SK-MEL-5 (cell line): ENCODE measurements at regions not wholly inside any gene's neighbourhood (a gene's known extent, or its start where the extent isn't known, plus 50 kb on each side); places are given as distances from the start of the nearest gene placed in this dataset.
"Not testable (repeated sequence)": the region's sequence is repeated elsewhere in the genome, so short reads cannot be mapped to it uniquely, and the experiment has no call there.

ENCODE experiments used
- DNase-seq: peaks from one replicate; pipeline ENCODE4 v3.0.0-alpha.2; 2016; ENCODE audit warnings: low read depth, low spot score
- in situ Hi-C: cut with HindIII; loops from 2 replicates; pipeline ENCODE4 v1.10.0; 2016; ENCODE audit warnings: low sequenced_read_pairs, high pct_unique_total_duplicates, low pct_unique_long_range_greater_than_20kb

DNA sequence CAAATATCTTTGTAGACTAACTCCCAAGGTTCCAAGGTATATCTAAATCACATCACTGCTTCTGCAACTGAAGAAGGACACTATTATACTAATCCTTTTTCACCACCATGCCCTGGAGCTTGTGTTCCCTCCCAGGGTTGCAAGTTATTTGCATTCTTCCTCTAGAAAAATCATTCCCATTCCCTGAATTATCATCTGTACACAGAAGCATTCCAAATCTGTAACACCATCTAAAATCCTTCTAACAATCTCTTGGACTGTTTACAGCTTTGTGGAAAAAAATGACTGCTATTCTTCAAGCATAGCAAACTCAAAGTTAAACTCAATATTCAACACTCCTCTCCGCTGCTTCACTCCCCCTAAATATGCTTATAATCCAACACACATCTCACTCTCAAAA is 1570.8 kb upstream of the ADGRL3 start:
- in situ Hi-C loops = no loop called here
- no peak for DNase-seq

DNA sequence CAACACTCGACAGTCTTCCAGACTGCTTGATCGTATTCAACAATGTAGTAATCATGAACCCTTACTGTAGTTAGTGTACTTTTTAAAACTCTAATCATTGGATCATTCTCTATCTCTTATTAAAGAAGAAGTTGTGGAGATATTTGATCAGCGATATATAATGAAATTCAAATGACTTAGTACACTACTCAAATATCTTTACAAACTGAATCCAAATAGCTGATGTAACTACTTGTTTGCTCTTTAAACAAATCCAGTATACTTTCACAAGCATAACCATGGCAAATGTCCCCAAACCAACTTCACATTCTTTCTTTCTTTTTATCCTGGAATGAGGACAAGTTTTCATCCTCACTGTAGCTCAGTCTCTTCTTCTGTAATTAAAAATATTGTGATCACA is 1569.9 kb upstream of the ADGRL3 start:
- no peak for DNase-seq
- in situ Hi-C loops = no loop called here

DNA sequence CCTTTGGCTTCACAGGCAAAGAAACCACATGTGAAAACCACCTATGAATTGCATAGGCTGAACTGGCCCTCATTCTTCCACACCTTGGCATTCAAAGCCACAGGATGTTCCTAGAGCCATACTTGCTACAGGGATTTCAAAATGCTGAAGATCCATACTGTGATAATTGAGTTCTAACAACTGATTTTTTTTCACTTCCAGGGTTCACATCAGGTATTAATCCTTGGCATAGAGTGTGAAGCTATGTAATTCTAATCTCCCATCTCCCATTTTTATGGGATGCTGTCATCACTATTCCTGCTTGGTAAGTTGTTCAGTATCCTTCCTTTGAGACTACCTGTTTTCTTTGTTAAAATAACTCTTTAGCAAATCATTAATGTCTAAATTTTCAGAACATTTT is 1569.2 kb upstream of the ADGRL3 start:
- in situ Hi-C loops = no loop called here
- DNase-seq = no peak

DNA sequence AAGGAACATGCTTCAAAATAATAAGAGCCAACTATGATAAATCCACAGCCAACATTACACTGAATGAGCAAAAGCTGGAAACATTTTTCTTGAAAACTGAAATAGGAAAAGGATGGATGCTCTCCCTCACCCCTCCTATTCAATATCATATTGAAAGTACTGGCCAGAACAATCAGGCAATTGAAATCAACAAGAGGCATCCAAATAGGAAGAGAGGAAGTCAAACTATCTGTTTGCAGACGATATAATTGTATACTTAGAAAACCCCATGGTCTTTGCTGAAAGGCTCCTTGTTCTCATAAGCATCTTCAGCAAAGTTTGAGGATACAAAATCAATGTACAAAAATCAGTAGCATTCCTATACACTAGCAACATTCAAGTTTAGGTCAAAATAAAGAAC is 1562.5 kb upstream of the ADGRL3 start:
- peak; percentile 66 for DNase-seq
- in situ Hi-C loops = no loop called here

DNA sequence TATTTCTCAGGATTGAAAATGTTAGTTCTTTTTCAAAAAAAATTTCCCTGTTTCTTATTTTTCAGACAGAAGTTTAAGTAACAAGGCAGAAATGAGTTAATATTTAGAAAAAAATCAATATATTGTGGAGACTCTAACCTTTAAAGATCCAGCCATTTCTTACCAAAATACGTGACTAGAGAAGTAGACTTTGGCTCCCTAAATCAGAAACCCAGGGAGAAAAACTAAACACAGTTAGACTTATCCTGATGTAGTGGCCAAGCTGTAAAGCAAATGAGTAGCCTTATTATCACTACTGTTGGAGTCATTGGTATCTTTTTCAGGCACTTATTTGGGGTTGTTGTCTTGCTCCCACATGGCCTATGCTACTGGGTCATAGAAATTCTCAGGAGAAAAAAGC is 1556.4 kb upstream of the ADGRL3 start:
- in situ Hi-C loops = no loop called here

DNA sequence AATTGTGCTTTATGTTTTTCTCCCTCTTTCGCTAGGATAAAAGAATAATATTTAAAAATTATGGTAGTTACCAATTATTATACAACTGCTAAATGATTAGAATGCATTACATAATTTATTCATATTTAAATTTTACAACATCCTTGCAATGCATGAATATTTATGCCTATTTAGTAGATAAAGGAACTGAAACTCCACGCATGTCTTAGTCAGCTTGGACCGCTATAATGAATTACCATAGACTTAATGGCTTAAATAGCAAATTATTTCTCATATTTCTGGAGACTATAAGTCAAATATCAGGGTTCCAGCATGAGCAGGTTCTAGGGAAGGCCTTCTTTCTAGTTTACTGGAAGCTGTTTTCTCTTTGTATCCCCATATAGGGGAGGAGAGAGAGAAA is 1555.4 kb upstream of the ADGRL3 start:
- in situ Hi-C loops = no loop called here
- DNase-seq = no peak

More for the DNA sequence above, 1556.4 kb upstream of the ADGRL3 start:
- no peak for DNase-seq

DNA sequence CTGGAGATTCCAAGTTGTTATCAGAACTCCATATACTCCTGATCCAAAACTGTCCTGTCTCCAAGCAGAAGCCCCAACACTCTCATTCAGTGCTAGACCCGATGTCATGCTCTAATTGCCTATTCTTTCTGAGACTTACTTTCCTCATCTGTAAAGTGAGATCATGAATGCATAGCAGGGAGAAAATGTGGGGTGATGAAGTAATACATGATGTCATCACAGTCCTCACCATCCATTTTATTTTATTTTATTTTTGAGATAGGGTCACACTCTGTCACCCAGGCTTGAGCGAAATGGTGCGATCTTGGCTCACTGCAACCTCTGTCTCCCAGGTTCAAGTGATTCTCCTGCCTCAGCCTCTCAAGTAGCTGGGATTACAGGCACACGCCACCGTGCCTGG is 1554.0 kb upstream of the ADGRL3 start:
- in situ Hi-C loops = no loop called here
- DNase-seq = no peak

DNA sequence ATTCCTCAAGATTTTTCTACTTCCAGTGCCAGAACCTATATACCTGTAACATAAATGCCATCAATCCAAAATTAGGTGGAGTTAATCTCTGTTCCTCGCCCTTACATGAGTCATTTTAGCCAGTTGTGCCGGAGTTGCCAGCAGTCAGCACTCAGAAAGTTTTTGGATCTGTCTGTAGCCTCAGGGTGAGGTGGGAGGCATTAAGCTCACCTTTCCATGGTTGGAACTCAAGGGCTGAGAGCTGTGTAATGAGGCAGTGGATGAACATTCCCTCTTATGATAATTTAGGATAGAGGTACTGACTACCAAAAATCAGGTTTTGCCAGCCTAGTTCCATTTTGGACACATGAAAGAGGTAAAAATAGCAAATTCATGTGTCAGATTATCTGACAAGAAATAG is 1553.1 kb upstream of the ADGRL3 start:
- in situ Hi-C loops = no loop called here
- no peak for DNase-seq

DNA sequence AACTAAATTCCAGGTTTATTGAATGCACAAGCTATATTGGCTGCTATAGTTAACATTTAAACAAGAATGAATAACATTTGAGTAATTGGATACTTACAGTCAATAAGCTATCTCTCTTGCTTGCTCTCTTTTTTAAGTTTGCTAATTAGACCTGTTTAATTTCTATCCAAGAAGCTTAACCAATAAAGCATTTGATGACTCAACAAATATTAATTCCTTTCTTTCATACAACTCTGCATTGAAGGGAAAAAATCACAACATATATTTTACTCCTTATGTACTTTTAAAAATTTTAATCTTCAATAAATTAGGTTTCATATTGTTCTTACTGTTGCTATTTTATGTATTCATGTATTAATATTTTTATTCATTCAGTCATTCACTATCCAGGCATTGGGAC is 1552.6 kb upstream of the ADGRL3 start:
- in situ Hi-C loops = no loop called here

DNA sequence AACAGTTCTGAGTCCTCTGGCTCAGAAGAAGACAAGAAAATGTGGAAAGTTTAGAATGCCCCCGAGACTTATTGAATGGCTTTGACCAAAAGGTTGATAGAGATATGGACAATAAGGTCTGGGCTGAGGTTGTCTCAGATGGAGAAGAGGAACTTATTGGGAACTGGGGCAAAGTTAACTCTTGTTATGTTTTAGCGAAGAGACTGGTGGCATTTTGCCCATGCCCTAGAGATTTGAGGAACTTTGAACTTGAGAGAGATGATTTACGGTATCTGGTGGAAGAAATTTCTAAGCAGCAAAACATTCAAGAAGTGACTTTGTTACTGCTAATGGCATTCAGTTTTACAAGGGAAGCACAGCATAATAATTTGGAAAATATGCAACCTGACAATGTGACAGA is 1549.3 kb upstream of the ADGRL3 start:
- in situ Hi-C loops = no loop called here
- no peak for DNase-seq

More for the DNA sequence above, 1552.6 kb upstream of the ADGRL3 start:
- DNase-seq = no peak

DNA sequence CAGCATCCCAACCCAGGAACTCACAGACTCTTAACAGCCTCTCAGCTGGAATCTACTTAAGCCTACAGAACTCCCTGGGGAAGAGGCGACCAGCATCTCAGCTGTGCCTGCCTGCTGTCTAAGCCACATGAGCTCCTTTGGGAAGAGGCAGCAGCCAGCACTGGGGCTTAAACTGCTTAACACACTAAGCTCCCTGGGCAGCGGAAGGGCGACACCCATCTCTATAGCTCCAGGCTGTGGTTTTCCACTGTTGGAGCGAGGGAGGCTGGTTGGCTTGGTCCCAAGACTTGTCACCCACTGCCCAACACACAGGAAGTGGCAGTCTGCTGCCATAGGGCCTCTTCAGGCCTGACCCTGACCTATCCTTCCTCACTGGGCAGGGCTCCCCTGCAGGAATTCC is 1544.1 kb upstream of the ADGRL3 start:
- in situ Hi-C loops = no loop called here
- no peak for DNase-seq

DNA sequence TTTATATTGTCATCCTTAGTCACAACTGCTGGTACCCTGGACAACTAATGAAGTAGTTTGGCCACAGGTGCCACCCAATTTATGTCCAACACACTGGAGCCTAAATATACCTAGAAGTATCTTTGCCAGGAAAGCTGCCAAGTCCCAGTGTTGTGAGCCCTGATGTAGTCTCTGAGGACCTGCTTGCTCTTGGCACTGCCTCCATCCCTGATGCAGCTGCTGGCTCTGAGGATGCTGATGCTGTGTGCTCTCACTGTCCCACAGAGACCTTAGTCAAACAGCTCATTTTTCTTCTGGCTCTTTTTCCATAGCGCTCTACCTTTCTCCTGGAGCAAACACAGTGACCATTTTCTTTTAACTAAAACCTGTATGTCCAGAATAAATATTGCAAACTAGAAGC is 1535.4 kb upstream of the ADGRL3 start:
- DNase-seq = no peak
- in situ Hi-C loops = no loop called here

DNA sequence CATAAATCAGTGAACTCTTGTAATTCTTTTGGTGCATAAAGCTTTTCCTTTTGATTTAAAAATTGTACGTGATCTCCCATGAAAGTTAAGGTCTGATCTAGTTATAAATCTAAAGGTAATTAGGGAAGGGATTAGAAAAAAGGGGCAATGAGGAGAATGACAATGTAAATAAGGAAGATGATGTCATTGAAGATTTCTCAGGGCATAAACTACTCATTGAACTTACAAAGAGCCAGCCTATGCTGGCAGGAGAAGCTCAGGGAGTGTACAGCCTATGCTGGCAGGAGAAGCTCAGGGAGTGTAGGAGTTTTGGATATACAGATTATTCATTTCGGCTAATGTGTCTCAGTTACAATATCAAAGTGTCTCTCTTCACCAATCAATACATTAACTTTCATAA is 1533.5 kb upstream of the ADGRL3 start:
- no peak for DNase-seq
- in situ Hi-C loops = no loop called here

DNA sequence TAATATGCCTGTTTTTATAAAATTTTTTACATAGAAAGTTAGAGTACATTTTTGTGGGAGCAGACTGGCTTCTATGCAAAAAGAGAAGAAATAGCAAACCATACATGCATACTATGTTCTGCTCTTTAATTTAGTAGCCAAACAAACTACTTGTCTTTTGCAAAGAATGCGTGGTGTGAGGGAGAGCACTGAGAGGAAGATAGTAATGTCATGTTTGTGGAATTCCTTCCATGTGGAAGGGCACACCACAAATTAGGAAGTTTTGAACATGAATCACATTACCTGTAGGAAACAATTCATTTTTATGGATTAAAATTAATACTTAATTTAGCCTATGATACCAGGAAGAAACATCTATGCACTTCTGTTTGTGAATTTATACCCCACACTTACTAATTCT is 1529.1 kb upstream of the ADGRL3 start:
- in situ Hi-C loops = no loop called here
- DNase-seq = no peak

DNA sequence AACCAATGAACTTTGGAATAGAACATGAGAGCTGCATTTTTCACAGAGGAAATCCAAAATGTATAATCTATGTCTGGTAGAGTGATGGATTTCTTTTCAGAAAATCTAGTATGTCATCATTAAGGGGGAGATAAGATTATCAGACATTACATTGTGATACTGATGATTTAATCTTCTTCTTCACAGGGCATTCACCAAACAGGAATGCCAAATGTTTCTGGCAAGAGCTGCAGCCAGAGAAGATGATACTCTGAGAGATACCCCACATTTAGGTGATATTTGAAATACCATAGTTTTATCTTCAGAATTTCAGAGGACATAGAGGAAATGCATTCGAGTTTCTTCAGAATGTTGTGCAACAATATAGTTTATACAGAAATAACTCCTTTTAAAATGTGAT is 1523.7 kb upstream of the ADGRL3 start:
- in situ Hi-C loops = no loop called here
- DNase-seq = no peak

DNA sequence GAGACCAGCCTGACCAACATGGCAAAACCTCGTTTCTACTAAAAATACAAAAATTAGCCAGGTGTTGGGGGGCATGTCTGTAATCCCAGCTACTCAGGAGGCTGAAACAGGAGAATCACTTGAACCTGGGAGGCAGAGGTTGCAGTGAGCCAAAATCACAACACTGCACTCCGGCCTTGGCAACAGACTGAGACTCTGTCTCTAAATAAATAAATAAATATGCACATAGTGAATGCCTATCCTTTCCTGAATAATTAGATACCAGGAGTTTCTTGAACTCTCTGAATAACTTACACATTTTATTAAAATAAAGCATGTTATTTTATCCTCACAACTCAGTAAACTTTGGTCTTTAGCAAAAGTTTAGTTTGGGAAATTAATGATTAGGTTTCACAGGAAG is 1523.1 kb upstream of the ADGRL3 start:
- in situ Hi-C loops, DNase-seq: not testable (repeated sequence)

DNA sequence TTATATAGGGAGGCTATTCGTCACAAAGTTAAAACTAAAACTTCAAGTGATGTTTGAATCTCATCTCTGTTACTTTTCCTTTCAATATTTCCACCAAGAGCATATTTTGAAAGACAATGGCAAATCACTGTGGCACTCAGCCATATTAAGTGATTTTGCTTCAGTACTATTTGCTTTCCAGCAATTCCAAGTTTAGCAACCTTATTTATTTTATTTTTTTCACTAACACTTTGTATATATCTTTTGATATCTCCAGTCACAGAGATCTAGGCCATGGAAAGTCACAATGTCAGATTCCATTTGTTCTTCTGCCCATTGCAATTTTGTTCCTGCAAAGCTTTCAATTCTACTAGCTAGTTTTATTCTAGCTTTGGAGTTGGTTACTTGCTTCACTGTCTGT is 1514.5 kb upstream of the ADGRL3 start:
- DNase-seq = no peak
- in situ Hi-C loops = no loop called here

DNA sequence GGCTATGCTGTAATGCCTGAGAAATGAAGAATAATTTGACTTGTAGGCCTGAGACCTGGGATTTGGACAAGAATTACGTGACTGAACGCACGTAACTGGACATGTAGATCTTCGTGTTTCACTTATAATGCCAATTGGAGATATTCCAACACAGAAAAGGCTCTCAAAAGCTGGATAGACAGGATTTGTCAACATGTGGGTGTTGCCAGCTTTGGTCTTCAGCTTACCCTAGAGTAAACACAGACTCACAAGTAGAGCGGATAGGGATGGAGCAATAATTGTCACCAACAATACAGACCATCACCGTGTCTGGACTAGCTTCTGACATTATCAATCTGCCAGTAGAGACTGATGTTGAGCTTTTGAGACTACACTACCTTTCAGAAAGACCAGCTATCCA is 1511.0 kb upstream of the ADGRL3 start:
- in situ Hi-C loops = no loop called here
- no peak for DNase-seq

DNA sequence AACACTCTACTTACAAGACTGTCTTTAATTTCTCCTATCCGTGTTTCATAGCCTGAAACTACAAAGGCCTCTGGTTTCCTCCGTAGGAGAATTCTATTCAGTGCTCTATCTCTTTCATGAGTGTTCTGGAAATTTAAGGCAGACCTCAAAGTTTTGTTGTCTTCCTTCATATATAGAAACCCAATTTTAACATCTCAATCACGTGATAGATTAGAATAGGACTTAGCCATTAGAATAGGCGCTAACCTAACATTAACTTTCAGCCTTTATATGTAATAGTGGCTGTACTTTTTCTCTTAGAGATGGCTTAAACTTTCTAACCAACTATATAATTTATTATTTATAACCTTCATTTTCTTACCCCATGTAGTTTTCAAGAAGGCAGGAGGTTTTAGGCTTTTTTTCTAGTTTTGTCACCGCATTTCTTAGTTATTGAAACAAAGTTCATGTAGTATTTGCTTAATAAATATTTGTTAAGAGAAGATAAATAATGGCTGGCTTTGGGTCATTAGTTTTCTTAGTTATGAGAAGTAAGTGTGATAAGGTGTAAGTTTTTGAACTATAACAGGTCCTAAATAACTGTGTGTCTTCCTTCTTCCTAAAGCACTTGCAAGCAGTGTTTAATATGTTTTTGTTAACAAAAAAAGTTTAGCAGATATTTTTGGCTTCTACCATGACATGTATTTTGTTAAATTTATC is 1504.6 kb upstream of the ADGRL3 start:
- DNase-seq = no peak
- in situ Hi-C loops = no loop called here

DNA sequence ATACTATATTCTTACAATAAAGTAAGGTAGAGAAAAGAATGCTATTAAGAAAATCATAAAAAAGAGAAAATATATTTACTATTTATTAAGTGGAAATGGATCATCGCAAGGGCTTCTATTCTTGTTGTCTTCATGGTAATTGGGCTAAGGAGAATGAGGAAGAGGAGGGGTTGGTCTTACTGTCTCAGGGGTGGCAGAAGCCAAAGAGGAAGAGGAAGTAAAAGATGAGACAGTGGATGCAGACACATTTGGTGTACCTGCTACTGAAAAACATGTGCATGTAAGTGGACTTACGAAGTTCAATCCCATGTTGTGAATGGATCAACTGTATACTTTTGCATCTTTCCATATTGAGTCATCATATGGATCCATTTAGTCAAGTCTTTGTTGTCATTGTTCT is 1502.1 kb upstream of the ADGRL3 start:
- in situ Hi-C loops = no loop called here
- DNase-seq = no peak
